ENCODE measurements at regions not wholly inside any gene's neighbourhood (a gene's known extent, or its start where the extent isn't known, plus 50 kb on each side); places are given as distances from the start of the nearest gene placed in this dataset.

DNA sequence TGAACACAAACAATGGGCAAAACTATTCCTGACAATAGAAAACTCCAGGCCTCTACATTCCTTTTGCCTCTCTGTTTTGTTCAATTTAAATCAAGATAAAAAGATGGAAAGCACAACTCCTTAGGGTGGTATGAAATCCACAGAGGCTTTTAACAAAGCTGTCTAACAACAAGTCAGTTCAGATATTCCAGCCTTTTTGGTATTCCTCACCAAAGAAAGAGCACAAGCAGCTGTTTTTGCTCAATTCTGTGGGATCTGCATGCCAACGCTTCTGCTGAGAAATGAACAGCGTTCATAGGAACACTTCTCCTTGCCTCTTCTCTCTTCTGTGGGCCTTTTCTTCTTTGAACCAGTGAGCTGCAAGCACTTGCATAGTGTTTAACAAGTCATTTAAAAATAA, 411.6 kb upstream of the TCF4 start (continued):
- TF ChIP-seq, protein P1, sequence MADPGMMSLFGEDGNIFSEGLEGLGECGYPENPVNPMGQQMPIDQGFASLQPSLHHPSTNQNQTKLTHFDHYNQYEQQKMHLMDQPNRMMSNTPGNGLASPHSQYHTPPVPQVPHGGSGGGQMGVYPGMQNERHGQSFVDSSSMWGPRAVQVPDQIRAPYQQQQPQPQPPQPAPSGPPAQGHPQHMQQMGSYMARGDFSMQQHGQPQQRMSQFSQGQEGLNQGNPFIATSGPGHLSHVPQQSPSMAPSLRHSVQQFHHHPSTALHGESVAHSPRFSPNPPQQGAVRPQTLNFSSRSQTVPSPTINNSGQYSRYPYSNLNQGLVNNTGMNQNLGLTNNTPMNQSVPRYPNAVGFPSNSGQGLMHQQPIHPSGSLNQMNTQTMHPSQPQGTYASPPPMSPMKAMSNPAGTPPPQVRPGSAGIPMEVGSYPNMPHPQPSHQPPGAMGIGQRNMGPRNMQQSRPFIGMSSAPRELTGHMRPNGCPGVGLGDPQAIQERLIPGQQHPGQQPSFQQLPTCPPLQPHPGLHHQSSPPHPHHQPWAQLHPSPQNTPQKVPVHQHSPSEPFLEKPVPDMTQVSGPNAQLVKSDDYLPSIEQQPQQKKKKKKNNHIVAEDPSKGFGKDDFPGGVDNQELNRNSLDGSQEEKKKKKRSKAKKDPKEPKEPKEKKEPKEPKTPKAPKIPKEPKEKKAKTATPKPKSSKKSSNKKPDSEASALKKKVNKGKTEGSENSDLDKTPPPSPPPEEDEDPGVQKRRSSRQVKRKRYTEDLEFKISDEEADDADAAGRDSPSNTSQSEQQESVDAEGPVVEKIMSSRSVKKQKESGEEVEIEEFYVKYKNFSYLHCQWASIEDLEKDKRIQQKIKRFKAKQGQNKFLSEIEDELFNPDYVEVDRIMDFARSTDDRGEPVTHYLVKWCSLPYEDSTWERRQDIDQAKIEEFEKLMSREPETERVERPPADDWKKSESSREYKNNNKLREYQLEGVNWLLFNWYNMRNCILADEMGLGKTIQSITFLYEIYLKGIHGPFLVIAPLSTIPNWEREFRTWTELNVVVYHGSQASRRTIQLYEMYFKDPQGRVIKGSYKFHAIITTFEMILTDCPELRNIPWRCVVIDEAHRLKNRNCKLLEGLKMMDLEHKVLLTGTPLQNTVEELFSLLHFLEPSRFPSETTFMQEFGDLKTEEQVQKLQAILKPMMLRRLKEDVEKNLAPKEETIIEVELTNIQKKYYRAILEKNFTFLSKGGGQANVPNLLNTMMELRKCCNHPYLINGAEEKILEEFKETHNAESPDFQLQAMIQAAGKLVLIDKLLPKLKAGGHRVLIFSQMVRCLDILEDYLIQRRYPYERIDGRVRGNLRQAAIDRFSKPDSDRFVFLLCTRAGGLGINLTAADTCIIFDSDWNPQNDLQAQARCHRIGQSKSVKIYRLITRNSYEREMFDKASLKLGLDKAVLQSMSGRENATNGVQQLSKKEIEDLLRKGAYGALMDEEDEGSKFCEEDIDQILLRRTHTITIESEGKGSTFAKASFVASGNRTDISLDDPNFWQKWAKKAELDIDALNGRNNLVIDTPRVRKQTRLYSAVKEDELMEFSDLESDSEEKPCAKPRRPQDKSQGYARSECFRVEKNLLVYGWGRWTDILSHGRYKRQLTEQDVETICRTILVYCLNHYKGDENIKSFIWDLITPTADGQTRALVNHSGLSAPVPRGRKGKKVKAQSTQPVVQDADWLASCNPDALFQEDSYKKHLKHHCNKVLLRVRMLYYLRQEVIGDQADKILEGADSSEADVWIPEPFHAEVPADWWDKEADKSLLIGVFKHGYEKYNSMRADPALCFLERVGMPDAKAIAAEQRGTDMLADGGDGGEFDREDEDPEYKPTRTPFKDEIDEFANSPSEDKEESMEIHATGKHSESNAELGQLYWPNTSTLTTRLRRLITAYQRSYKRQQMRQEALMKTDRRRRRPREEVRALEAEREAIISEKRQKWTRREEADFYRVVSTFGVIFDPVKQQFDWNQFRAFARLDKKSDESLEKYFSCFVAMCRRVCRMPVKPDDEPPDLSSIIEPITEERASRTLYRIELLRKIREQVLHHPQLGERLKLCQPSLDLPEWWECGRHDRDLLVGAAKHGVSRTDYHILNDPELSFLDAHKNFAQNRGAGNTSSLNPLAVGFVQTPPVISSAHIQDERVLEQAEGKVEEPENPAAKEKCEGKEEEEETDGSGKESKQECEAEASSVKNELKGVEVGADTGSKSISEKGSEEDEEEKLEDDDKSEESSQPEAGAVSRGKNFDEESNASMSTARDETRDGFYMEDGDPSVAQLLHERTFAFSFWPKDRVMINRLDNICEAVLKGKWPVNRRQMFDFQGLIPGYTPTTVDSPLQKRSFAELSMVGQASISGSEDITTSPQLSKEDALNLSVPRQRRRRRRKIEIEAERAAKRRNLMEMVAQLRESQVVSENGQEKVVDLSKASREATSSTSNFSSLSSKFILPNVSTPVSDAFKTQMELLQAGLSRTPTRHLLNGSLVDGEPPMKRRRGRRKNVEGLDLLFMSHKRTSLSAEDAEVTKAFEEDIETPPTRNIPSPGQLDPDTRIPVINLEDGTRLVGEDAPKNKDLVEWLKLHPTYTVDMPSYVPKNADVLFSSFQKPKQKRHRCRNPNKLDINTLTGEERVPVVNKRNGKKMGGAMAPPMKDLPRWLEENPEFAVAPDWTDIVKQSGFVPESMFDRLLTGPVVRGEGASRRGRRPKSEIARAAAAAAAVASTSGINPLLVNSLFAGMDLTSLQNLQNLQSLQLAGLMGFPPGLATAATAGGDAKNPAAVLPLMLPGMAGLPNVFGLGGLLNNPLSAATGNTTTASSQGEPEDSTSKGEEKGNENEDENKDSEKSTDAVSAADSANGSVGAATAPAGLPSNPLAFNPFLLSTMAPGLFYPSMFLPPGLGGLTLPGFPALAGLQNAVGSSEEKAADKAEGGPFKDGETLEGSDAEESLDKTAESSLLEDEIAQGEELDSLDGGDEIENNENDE (IDR thresholded peaks at IDR 0.05; ENCODE audit: low read depth, low read length): no peak
- TF ChIP-seq TEAD2 (tag; IDR thresholded peaks at IDR 0.05): no peak
- no peak for TF ChIP-seq PHB2 (IDR thresholded peaks at IDR 0.05; ENCODE audit: low read depth)
